Left hindlimb (tissue), 1 donor: ENCODE measurements at regions not wholly inside any gene's neighbourhood (a gene's known extent, or its start where the extent isn't known, plus 50 kb on each side); places are given as distances from the start of the nearest gene placed in this dataset.

Source experiments
- DNase-seq: peaks from one replicate; pipeline ENCODE4 v3.0.0-alpha.2; 2018

DNA sequence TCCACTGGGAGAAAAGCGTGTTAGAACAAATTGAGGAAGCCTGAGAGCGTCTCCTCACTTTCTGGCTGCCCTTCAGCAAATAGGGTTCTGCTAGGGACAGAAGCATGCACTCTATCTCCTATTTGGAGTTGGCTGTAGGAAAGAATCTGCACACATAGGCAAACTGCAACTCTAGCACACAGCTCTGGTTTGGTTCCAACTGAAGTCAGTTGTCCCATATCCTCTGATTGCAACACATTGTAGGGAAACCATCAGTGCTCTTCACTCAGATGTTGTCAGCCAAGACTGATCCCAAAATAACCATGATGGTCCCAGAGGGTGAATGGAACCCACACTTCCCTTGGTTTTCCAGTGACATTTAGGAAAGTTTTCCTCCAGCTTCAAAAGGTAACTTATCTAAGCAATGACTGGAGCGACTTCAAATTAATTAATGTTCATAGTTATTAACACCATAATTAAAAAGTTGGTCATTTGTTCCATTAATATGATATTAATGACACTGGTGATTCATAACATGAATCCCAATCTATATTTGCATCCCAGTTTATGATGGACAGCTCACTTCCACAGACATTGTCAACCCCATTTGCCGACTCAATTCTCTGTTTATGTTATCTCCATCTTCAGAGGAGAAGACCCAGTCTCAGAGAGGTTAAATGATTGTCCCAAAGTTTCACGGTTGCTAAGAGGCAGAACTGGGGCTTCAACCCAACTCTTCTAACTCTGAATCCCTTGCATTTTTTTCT is 136.7 kb upstream of the ZNF462 start:
- DNase-seq = no peak

DNA sequence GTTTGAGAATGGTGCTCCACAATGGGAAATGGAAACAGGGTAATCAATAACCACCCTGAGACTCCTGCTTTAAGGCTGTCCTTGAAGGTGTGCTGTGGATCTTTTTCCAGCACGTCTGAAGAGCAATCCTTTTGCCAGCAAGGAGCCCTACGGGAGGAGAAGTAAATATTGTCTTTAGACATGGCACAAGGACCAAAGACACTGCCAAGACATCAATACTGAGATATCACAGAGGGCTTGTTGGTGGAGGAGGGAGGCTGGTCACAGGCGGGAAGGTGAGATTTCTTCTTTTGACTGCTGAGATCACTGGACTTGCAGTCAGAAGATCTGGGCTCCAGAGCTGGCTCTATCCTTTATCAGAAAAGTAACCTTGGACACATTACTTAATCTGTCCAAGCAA is 135.0 kb upstream of the ZNF462 start:
- DNase-seq = no peak

DNA sequence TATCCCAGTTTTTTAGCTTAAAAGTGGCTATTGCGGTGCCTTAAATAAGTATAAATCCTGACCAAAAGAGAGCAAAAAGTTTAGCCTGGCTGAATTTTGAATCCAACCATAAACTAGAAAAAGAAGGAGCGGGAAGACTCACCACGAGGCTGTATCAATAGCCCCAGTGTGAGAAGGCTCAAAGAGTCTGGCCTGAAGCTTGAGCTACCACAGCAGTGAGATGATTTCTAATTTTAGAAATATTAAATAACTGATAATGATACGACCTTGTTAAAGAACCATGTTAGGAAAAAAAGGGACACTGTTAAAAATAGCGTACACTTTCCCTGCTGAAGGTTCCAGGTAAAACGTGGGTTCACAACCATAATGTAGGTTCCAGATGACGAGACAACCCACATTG is 134.1 kb upstream of the ZNF462 start:
- DNase-seq = no peak

DNA sequence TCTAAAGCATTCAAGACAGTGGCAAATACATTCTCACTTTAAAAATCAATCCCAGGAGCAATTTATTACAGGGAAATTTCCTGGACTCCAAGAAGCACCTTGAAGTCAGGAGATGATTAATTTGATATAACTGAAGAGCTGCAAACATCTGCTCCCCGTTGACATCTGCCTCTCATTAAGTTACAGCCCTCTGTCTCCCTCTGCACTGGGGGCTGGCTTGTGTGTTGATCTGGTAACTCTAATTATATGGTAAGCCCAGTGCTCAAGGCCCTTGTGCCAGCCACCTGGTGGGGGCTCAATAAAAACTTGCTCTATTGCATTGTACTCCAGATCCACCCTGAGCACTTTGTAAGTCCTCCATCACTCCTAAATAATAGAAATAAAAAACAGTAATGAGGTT is 131.1 kb upstream of the ZNF462 start:
- DNase-seq = no peak

DNA sequence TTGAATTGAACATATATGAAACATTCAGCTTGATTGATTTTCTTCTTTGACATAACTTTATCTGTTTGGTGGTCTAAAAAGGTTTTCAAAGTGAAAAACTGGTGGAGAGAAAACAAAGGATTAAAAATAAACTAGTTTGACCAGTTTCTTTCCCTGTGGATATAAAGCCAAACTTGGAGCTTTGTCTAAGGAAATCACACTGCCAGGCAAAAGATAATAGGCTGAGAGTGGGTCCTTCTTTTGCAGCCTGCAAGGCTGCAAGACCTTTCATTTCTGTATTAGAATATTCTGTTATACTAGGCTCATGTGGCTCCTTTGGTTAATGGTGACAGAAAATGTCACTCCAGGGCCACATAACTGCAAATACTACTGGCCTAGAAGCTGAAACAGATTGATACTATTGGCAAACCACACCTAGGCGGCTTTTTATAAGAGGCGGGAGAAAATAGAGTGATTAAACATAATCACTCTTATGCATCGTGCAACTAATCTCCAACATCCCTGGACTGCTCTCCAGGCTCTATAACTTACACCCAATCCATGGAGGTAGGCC is 129.1 kb upstream of the ZNF462 start:
- no peak for DNase-seq

DNA sequence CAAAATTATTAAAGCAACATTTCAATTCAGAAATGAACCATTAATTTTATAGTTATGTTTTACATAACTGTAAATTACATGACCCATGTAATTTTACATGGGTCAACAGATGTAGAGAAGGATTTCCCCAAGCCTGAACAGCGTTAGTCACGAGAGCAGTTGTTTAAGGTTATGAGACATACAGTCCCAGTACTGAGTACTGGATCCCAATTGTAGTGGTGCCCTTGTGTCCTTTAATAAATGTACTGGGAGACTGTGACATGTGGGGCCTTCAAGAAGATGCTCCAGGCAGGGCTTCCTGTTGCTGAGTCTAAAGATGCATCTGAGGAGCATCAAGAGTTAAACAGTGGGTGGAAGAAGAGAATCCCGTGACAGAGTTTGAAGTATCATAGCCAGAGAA is 125.5 kb upstream of the ZNF462 start:
- no peak for DNase-seq

DNA sequence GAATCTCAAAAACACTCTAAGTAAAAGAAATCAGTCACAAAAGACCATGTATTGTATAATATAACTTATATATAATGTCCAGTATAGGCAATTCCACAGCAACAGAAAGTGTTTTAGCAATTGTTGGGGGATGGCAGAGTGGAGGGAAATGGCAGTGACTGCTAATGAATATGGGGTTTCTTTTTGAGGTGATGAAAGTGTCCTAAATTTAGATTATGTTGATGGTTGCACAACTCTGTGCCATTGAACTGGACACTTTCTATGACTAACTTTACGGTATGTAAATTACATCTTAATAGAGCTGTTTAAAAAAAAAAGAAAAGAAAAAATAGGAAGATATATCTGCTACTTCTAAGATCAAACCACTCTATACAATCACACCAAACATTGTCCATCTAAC is 124.9 kb upstream of the ZNF462 start:
- no peak for DNase-seq

DNA sequence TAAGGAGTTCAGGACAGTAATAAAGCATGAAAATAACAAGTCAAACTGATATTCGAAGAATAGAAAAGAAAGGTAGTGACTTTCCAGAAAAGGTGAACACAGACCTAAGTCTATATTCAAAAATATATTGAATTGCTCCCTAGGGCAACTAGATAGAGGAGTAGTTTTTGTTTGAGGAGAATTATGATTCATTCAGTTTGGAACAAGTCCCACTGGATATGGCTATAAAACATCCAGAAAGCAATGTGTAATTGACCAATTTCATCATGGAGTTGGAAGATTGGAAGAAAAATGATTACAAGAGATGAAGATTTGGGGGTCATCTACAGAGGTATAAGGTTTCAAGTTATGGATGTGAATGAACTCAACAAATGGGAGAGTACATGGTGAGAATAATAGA is 117.5 kb upstream of the ZNF462 start:
- no peak for DNase-seq

DNA sequence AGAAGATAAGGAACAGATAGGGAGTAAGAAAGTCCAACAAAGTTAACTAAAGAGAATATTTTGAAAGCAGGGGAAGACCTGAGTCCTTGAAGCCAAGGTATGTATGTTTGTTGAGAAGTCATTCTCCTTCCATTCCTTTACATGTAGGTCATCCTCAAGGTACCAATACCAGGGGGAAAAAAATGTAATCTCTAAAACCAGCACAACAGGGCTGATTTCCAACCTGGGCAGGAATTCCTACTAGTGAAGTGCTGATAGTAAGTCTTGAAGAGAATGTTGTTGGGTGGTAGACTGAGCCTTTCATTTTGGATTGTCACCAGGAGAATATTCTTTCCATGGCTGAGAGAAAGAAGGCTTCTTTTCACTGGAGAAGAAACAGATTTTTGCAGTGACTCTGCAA is 117.1 kb upstream of the ZNF462 start:
- no peak for DNase-seq

DNA sequence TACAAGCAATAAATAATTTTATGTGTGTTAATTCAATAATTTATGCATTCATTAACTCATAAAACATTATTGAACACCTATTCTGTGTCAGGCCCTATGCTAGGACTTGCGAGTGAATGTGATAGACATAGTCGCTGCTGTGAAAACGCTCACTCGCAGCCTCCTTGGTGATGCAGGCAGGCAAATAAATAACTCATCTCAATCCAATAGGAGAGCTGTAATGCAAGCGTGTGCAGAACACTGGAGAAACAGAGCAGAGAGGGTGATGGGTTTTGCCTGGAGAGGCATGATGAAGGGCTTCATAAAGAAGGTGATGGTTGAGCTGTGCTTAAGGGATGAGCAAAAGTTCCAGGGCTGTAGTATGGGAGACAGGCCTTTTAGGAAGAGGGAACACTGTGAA is 111.3 kb upstream of the ZNF462 start:
- no peak for DNase-seq

DNA sequence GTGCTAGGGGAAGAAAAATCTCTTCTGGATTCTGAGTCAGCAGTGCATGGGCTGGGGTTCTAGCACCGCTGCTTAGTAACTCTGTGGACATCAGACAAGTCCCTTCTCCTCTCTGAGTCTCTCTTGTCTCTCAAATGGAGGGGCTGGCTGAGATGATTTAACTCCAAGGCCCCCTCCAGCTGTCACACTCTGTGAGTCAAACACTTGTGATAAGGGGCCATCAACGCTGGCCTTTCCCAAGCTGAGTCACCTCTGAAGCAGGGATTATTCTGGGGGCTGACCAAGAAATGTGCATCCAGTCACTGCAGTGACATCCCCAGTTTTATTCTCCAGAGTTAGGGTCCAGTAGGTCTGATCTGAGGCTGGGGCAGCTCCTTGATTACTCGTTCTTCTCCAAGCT is 110.4 kb upstream of the ZNF462 start:
- DNase-seq = no peak

DNA sequence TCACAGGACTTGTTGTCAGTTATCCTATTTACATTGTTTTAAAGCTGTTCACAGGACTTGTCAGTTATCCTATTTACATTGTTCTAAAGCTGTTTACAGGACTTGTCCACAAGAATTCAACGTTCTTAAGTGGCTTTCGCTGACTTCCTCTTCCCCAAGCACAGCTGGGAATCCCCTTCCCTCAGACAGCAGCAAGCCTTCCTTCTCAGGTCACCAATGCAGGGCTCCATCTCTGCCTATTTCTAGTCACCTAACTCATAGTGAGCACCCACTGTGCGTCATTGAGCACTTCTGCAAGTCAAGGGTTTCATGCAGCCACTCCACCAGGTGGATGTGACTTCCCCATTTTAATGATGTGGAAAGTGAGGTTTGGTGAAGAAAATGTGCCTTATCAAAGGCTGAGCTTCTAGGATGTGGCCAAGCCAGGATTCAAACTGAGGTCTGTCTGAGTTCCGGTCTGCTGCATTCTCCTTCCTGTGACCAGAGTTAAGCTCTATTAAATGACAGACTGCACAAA is 109.8 kb upstream of the ZNF462 start:
- no peak for DNase-seq

DNA sequence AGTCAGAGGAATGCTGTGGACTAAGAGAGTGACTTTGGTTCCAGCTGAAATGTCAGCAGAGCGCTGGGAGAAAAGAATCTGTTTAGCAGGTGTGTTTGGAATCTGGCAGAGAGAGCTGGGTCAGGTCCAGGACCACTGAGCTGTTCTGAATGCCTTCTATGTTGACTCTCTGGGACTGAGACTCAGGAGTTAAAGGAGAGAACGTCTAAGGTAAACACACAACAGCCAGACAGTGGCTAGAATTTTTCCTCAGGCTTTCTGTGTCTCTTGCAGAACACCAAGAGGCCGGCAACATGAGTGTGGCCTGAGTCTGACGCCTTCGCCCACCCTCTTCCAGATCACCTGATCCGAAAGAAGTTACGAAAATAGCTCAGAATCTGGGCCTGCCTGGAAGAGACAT is 107.2 kb upstream of the ZNF462 start:
- DNase-seq = peak; percentile 74

DNA sequence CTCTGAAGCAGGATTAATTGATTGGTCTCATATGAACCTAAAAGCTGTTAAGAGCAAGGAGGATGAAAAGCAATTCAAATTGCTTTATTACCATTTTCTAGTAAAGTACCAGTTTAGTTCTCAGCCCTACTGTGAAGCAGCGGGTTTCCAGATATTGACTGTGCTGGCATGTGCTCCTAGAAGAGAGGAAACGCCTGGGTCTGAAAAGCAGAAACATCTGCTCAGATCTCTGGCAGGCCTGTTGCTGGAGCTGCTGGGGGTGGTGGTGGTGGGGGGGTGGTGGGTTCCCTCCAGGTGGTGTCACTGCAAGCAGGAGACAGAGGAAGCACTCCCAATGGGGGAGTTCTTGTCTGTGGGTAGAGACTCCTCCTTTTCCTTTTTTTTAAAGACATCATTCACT is 105.5 kb upstream of the ZNF462 start:
- no peak for DNase-seq

DNA sequence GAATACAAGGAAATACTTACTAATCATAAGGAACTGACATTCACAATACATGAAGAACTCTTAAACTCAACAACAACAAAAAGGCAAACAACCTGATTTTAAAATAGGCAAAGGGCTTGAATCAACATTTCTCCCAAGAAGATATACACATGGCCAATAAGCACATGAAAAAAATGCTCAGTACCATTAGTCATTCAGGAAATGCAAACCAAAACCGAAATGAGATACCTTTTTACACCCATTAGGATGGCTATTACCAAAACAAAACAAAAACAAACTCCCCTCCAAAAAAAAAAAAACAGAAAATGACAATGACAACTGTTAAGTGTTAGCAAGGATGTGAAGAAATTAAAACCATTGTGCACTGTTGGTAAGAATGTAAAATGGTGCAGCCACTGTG is 104.1 kb upstream of the ZNF462 start:
- no peak for DNase-seq

DNA sequence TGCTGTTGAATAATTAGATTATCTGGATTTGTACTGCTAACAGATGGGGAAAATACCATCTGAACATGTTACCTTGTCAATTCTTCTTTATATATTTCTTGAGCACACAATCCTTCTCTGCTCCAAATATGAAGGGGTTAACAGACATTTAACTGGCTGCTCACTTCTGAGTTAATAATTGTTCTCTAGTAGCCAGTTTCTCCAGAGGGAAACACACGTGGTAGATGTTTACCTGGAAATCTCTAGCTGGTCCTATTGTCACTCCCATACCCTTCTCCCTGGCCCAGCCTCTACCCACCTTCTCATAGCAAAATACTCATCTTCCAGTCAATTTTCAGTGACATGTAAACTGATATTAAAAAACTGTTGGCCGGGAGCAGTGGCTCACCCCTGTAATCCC is 101.5 kb upstream of the ZNF462 start:
- DNase-seq = no peak

DNA sequence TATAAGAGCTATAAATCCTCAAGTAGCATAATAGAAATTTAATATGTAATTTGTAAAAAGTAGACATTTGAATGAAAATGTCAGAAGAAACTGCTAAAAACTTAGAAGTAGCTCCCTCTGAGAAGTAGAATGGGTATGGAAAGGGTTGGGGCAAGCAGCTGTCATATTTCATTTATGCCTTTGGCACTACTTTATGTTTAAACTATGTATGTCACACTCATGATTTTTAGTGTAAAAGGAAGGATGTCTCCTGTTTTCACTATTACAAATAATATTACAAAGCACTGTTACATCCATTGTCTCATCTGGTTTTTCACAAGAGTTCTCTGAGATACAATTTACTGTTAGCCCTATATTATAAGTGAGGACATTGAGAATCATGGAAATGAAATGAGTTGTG is 96.3 kb upstream of the ZNF462 start:
- DNase-seq = no peak

DNA sequence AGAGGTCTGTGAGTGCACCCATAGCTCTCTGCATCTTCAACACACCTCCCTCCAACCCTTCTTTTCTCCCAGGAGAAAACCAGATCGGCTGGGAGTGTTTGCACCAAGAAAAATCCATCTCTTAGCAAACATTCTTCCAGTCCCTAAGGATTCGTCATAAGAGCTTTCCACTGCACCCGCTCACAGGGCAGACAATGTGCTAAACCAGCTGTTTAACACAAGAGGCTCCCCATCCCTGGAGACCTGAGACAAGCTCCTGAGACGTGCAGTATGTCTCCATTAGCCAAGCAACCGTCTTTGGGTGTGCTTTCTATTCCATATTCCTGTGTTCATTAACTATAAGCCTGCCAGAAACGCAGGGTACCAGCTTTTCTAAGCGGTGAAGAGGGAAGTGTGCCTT is 93.6 kb upstream of the ZNF462 start:
- DNase-seq = no peak

DNA sequence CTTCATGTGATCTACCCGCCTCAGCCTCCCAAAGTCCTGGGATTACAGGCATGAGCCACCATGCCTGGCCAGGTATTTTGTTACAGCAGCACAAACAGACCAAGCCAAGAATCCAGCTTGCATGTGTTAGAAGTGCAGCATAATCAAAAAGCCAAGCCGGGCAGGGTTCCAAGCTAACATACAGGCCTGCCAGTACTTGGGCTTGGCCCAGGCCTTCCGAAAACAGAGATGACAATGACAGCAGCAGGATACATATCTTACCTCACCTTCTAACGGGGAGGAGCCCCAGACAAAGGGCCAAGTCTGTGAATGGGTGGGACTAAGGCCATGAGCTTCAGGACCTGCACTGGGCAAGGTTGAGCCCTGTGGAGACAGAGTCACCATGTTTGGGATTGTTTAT is 91.4 kb upstream of the ZNF462 start:
- peak; percentile 38 for DNase-seq

DNA sequence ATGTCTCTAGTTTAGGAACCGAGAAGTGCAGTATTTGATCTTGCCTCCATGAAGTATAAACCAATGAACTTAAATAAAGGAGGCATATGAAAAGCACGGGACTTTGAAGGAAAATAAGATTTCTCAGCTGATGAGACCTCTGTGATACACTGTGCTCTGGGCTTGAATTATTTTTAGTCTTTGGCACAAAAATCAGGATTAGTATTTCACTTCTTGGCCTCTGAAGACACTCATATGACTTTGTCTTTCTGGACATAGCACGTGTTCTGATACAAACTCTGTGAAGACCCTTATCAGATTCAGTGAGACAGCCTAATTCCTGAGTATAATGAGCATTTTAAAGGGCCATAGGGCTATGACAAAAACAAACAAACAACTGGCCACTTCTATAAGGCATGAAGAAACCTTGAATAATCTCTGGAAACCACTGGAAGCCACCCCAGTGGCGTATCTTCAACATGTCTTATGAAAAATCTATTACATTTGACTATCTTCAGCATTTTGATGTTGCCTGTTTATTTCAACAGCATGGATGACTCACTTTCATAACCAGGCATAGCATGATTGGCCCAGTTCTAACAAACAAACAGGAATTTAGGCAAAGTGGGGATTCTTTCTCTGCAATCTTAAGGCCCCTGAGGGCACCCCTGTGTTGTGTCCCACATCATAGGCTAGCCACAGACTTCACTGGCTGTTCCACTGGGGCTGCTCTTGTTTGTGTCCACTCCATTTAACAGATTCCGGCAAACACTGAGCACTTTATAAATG is 90.3 kb upstream of the ZNF462 start:
- DNase-seq = no peak

DNA sequence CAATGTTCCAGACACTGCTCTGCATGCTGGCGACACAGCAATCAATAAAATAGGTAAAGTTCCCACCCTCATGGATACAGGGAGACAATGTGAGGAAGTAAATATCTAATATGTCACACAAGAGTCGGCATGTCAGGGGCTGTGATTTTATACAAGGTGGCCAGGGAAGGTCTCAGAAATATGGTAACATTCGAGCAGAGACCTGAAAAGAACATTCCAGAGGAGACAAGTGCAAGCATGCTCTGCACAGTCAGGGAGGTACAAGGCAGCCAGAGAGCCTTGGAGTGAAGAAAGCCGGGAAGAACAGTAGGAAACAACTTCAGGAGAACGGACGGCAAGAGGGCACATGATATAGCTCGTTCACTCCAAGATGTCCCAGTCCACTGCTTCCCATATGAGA is 89.2 kb upstream of the ZNF462 start:
- DNase-seq = no peak

DNA sequence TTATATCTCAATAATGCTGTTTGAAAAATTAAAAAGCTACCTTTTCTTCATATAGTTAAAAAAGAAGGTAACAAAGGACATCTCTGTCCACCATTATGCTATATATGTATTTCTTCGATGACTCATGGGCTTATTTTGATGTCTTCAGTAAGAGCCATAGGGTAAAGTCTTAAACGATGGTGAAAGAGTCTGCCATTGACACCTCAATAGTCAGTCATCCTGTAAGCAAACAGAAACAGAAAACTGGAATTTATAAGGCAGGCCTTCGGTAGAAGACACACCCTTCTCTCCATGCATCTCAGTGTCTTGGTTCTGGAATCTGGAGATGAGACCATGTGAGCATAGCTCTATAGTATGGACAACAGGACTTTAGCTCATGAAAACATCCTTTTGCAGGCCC is 87.0 kb upstream of the ZNF462 start:
- DNase-seq = no peak

DNA sequence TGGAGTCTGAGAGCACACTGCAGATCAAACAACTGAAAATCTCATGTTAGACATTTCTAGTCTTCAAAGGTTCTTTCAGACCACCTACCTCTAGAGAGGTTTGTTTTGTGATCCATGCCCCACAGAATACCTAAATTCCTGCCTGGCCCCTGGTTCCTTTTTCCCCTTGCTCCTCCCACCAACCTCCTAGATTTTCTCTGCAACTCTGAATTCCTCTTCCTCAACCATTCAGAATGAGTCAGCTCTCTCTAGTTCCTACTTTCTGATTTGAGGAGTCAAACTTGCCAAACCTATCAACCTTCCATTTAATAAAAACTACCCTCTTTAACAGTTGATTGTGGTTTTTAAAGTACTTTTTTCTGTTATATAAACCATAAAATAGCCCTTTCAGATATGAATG is 83.2 kb upstream of the ZNF462 start:
- DNase-seq = no peak

DNA sequence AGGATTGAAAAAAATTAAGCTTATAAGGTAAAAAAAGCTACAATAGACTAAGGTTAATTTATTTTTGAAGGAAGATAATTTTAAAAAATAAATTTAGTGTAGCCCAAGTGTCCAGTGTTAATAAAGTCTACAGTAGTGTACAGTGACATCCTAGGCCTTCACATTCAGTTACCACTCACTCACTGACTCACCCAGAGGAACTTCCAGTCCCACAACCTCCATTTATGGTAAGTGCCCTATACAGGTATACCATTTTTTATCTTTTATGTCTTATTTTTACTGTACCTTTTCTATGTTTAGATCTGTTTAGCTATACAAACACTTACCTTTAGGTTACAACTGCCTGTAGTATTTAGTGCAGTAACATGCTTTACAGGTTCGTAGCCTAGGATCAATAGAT is 79.8 kb upstream of the ZNF462 start:
- no peak for DNase-seq
